GM18868 (cell line): ENCODE measurements at regions not wholly inside any gene's neighbourhood (a gene's known extent, or its start where the extent isn't known, plus 50 kb on each side); places are given as distances from the start of the nearest gene placed in this dataset.
"Not testable (repeated sequence)": the region's sequence is repeated elsewhere in the genome, so short reads cannot be mapped to it uniquely, and the experiment has no call there.

Source experiments
- ATAC-seq: cut with Tn5 transposase; IDR thresholded peaks from one replicate; pipeline ENCODE4 v1.9.1; 2021; ENCODE audit warnings: mild to moderate bottlenecking, moderate library complexity; ENCODE audit not compliant: unreplicated experiment

DNA sequence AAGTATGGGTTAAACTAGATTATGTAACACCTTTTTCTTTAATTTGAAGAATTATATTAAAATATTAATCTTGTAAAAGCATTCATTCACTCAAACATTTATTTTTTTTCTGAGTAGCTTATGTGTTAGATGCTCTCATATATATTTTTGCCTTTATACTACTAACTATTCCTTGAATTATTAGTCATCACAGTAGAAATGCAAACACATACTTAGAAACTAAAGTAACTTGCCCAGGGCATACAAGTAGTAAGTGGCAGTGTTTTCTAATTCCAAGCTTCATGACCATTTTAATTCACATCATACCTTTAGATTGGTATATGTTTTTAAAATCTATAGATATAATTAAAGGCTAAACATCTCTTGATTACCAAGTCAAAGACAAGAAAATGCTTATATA, 1271.0 kb downstream of the BRINP3 start:
- ATAC-seq: no peak

DNA sequence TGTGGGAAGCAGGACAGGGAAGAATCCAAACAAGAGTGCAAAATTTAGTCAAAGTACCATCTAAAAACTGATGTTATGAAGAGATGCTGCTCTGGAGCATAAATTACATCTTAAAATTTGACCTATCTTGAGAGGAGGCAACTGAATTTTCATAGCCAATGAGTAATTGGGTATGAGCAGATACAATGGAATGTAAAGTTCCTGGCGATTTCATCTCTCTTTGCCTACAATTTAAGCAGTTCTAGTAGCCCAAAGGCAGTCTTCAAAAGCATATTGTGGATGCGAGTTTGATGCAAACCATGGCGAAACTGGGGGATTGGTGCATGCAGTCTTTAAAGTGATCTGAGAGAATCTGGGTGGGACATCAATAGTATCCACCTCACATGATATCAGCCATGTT, 1265.9 kb downstream of the BRINP3 start:
- ATAC-seq: no peak

DNA sequence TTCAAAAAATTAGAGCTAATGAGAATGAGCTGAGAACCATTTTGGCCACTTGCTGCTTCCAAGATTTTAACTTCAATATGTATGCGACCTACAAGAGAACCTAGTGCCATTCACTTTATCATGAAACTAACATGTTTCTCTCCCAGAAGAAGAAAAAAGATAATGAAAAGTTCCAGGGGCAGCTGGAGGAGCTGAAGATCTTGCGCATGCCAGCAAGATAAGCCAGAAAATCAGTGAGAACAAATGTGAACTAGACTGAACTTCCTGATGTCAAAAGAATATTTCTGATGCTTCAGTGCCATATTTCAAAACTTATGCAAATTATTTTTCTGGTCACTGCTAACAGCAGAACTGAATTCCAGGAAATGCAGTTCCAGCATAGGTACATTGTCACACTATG, 1265.1 kb downstream of the BRINP3 start:
- no peak for ATAC-seq

DNA sequence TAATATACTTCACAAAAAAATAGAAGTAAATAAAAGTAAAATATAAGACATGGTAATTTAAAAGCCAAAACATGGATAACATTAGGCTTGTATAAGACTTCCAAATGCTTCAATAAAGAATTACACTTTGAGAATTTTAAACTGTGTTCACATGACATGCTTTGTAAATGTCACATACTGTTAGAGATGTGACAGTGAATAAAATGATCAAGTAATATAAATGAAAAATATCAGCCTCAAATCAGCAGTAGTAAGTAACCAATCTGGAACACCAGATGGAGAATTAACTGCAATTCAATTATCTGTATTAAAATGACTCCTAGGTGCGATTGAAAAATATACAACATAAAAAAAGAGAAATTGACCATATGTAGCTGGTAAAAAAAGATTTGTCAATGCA, 1260.8 kb downstream of the BRINP3 start:
- ATAC-seq: no peak

DNA sequence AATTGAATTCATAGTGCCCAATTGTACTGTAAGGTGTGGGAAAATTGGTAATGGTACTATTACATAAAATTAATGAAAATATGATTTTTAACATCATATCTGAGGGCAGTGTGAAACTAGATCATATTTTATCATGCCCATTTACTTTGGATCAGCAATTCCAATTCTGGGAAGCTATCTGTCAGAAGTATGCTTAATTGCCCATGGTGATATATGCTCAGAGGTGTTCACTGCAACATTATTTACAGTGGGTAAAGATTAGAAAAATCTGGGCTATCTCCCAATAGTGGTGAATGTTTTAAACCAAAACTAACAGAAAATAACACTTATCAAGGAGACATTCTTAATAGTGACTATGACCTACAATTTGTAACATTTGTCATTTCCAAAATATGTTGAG, 1260.0 kb downstream of the BRINP3 start:
- ATAC-seq: no peak

DNA sequence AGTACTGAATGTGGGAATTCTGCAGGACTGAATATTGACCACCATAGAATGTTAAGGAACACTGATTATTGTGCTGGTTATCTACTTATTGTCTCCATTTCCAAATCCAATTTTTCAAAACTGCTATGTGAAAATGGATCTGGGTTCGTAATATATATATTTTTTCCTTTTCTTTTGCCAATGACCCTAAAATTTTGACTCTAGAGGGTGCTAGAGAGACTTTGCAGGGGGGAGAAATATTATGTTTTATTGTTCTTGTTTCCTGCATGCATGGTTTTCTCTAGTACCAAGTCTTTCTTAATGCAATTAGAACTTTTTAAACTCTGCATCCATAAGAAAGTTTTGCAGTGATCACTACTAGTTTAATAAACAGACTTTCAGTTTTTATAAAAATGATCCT, 1256.9 kb downstream of the BRINP3 start:
- ATAC-seq: no peak

DNA sequence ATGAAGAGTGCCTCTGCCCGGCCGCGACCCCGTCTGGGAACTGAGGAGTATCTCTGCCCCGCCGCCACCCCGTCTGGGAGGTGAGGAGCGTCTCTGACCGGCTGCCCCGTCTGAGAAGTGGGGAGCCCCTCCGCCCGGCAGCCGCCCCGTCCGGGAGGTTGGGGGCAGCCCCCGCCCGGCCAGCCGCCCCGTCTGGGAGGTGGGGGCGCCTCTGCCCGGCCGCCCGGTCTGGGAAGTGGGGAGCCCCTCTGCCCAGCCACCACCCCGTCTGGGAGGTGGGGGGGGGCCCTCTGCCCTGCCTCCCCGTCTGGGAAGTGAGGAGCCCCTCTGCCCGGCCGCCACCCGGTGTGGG, 1251.9 kb downstream of the BRINP3 start:
- ATAC-seq: not testable (repeated sequence)

DNA sequence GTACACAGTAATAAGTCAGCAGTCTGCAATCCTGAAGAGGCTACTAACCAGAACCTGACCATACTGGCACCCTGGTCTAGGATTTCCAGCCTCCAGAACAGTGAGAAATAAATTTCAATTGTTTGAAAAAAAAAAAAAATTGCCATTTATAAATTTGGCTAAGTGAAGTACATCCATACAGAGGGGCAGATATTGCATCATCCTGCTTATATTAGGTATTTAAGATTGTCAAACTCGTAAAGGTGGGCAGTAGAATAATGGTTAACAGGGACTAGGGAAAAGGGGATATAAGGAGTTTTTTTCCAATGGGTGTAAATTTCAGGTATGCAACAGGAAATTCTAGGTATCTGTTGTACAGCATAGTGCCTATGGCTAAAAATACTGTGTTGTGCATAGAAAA, 1250.9 kb downstream of the BRINP3 start:
- ATAC-seq: no peak

DNA sequence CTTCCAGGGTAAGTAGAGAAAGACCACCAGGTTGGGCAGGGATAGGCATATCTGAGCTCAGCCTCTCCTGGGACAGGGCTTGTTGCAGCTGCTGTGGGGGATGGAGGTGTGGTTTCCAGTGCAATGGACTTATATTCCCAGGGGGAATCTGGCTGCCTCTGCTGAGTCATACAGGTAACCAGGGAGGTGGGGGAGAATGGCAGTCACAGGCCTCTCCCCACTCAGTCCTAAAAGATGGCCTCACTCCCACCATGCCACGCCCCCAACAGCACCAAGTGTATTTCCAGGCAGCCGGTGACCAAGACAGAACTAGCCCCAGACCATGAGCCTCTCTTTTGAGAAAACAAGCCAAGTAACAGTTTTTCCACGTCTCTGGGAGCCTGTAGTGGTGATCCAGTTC, 1240.7 kb downstream of the BRINP3 start:
- no peak for ATAC-seq

DNA sequence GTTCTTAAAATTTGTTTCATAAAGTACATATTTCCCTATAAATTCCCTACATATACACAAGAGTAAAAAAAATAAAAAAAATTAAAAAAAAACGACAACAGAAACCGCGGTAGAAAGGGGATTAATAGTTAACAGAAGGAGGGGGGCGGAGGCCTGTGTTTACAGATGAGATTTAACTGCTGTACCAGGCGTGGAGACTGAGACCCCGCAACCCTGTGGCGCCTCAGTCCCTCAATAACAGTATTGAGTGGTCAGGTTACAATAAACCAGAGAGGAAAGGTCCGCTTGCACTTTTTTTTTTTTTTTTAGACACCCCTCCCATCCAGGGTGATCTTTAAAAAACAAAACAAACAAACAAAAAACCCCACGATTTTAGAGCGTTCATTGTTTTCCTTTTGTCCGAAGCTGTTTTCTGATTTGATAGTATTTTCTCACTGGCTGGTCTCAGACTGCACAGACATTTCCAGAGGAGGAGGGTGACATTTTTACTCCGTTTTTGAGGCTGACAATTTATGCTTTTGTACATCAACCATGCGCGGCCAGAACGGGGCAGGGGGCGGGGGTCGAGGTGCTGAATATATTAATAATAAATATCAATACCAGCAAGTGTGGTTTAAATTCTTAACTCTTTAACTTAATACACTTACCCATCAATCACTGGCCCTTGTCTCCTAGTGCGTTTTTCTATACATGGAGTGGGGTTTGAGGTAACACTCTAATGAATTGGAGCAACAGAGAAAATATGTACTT, 1223.9 kb downstream of the BRINP3 start:
- no peak for ATAC-seq

DNA sequence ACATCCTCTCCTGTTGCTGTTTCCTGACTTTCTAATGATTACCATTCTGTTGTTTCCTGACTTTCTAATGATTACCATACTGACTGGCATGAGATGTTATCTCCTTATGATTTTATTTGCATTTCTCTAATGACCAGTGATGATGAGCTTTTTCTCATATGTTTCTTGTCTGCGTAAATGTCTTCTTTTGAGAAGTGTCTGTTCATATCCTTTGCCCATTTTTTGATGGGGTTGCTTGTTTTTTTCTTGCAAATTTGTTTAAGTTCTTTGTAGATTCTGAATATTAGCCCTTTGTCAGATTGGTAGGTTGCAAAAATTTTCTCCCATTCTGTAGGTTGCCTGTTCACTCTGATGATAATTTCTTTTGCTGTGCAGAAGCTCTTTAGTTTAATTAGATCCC, 1216.5 kb downstream of the BRINP3 start:
- ATAC-seq: not testable (repeated sequence)

DNA sequence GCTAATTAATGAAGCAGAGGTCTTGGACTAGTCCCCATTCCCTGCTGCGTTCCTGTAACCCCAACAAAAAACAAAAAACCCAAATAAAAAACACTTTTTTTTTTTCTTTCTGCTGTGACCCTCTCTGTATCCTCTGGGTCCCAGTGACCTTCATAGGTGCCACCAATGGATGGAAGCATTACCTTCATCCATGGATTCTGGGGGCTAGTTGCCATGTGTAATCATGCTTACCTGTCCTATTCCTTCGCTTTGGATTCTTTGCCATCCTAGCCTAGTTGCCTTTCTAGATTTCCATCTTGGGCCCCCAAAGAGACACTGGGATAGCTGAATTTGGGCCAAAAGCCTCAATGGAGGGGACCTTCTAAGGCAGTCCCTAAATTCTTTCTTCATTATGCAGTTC, 1208.7 kb downstream of the BRINP3 start:
- ATAC-seq: no peak

DNA sequence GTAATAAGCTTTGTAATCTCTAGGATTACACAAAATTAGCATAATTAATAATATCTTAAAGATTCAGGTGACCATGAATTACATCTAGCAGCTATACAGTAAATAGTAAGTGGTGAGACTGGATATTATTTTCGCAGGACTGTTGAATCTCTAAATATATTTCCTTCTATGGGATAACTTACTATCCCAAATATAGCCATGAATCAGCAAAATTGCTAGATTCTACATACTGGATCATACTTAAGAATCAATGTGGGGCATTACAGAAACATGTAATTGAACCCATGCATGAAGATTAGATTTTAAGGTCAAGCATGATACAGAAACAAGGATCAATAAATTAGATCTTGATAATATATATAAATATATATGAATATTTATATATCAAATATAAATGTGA, 1203.4 kb downstream of the BRINP3 start:
- no peak for ATAC-seq

DNA sequence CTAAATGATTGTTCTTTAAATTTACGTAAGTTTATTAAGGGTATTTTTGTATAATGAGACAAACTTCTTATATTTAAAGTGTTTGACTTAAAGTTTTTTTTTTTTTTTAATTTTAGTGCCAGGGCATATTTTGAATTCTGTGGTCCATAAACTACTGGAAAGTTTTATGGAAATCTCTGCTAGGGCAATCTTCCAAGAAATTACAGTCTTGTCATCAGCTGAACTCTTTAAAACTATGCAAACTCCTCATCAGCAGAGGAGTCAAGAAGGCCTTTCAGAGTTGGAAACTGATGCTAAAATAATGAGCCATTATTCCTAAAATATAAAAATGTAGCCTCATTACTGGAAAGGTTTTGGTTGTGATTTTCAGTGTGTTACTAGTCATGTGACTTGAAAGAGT, 1201.9 kb downstream of the BRINP3 start:
- ATAC-seq: no peak

DNA sequence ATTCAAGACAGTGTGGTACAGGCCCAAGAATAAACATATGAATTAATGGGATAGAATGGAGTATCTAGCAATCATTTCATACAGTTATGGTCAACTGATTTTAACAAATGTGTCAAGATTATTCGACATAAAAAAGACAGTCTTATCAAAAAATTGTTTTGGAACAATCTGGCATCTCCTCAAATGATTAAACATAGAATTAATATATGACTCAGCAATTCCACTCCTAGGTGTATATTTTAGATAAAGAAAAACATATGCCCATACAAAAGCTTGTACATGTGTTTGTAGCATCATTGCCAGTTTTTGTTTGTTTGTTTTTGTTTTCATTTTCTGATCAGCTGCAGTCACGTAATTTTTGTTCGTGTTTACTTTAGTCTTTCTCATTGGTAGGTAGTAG, 1188.3 kb downstream of the BRINP3 start:
- ATAC-seq: no peak

DNA sequence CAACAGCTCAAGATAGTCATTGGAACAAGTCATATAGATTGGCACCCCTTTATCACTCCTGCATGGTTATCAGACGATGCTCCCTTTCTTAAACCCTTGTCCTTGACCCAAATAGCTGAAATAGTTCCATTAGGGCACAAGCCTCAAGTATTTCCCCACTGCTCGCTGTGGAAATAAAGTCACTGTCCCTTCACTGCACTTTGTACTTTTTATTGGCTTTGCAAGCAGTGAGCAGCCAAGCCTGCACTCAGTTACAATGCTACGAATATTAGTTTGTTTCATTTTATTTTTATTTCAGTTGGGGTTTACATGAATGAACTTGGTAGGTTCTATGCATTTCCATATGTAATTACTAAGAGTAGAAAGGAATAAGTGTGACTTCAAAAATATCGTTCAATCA, 1176.4 kb downstream of the BRINP3 start:
- ATAC-seq: no peak

DNA sequence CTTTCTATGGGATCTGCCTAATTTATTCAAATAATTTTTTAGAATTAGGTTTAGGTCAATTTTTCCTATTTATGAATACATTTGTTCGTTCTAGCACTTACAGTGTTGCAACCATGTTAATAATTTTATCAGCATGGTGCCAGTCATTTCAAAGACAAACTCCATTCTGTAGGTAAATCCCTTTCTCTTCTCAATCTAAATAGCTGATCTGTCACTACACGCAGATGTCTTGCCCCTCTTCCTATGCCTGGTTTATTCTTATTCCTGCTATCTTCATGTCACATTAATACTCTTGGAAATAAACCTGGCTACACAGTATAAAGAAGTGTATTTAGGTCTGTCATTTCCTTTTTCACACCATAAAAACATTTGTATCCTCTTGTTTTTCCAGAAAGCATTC, 1172.4 kb downstream of the BRINP3 start:
- ATAC-seq: no peak

DNA sequence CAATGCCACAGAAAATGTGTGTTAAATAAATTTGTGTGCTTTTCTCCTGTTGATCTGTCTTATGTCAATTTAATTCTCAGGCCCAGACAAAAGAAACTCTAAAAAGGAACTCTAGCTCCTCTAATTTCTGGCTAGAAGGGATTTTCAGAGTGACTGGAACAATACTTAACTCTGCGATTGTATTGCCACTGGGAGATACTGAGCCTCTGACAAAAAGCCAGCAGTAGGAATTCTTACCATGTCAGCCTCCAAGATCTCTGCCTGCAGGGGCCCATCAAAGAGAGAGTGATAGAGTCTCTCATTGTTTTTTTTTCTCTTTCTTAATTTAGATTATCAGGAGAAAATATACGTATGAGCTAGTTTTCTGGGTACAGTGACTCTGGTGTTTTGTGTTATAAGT, 1165.7 kb downstream of the BRINP3 start:
- ATAC-seq: no peak

DNA sequence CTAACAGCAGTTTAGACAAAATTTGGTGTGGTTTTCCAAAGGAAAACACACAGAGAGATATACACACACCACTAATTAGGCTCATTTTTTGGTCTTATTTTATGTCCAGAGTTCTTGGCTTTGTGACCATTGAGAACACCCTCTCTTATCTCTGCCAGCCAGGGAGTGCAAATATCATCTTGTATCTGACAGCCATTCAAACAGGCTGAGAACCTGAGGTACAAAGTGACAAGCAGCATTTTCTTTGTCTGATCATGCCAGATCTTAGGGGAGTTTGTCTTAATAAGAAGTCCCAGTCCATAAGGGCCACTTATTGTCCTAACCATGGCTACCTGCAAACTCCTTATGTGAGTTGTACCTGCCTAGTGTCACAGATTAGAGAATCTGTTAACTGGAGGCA, 1165.2 kb downstream of the BRINP3 start:
- no peak for ATAC-seq

DNA sequence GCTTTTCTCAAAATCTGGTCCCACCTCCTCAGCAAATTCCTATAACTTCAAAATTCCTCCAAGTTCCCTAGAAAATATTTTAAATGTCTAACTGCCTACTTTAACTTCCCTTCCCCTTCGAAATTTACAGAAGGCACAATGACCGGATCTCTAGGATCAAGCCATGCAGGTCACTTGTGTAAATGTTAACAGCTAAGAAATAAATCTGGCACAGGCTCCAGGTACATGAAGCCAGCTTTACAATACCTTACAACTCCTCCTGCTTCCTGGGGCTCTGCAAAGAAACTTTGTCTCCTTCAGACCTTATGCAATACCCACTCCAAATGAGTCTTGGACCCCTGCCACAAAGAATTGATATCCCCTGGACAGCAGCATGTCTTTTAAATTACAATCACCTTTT, 1164.2 kb downstream of the BRINP3 start:
- no peak for ATAC-seq

DNA sequence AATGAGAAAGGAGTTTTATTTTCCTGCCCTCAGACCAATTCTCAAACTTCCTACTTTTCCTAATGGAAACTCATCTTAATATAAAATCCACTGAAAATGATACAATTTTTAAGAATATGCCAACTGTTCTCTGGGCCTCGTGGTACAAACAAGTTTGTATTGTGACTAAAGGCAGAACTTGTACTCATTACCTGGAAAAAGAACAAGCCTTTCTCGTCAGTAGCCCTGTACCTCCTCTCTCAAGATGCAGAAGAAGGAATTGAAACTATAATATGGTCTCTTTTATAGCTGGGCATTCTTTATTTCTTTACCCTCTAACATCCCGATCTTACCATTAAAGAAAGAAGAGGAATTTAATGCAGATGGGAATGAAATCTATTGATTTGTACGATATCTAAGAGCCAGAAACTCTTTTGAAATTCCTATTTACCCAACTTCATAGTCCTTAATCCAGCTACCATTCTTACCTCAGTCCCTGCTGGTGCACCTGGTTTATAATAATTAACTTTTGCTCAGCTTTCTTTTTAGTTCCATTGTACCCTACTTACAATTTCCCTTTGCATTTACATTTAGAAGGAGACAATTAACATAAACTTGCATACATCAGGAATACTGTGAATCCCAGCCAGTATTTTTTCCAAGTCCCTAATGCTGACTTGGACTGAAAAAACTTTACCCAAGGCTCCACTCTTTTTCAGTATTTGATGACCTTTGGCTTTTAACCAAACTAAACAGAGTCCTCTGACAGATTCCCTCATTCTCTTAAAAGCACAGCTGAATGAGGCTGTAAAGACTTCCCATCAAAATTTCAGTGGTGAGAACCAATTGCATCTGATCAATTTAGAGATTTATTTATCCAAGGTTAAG, 1162.4 kb downstream of the BRINP3 start:
- no peak for ATAC-seq

DNA sequence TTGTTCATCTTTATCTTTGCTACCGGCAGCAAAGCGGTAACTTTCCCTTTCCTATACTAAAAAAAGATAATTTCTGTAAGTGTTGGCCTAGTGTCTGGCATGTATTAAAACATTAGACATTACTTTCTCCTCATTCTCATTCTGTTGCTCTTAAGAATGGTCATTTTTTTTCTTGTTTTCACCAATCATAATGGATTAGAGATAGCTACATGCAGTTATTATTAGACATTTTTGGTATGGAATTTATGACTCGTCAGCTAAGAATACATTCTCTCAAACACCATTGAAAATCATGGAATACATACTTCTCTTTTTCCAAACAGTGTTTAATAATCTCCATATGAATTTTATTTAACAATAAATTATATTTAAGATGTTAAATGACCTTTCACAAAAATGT, 1154.6 kb downstream of the BRINP3 start:
- no peak for ATAC-seq
